ENCODE measurements at regions not wholly inside any gene's neighbourhood (a gene's known extent, or its start where the extent isn't known, plus 50 kb on each side); places are given as distances from the start of the nearest gene placed in this dataset.

- TF ChIP-seq CTCF (IDR thresholded peaks at IDR 0.05) (no peak), POLR2A (IDR thresholded peaks at IDR 0.05) (no peak), EP300 (IDR thresholded peaks at IDR 0.05) (no peak)
Measured at GRCh38 chr1:102110586-102110985, 113.9 kb upstream of the OLFM3 start.

All from tibial nerve (tissue), 4 donors.